ENCODE measurements at regions not wholly inside any gene's neighbourhood (a gene's known extent, or its start where the extent isn't known, plus 50 kb on each side); places are given as distances from the start of the nearest gene placed in this dataset.
A peak's percentile ranks its signal among the peaks of the same experiment; 100 is the strongest.

DNA sequence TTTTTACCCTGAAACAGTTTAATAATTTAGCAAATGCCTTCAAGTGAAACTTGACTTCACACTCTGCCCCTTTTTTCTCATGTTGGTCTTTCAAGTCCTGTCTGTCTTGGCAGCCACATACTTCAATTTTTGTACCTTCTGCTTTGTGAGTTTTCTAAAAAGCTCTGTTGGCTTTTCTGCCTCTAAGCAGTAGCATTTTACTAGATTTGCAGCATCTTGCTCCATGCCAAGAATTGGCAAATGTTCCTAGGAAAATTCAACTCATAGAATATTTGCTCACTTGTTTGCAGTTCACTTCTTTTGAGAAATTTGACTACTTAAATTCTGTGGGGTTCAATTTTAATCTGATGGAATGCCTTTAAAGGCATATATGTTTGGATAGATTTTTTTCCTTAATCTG lies 59.2 kb downstream of the FAM47A start:
- no peak for DNase-seq

GRCh38 chrX:34063616-34064015 lies 68.5 kb downstream of the FAM47A start:
- no peak for DNase-seq

DNA sequence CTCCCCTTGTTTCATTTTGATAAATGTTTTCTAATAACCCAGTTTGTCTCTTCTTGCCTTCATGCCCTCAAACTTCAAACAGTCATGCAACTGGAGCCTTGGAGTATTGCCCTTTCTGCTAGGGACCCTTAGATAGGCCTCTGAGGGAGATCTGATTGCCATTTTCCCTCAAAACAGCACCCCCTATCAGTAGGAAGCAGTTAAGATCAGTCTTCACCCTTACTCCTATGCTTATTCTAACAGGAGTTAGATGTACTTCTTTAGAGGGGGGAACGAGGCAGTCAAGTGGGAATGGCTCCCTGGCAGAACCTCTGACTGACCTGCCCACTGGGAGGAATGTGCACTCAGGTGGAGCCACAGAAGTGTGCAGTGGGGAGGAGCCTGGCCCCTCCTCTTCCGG lies 74.1 kb downstream of the FAM47A start:
- no peak for DNase-seq

DNA sequence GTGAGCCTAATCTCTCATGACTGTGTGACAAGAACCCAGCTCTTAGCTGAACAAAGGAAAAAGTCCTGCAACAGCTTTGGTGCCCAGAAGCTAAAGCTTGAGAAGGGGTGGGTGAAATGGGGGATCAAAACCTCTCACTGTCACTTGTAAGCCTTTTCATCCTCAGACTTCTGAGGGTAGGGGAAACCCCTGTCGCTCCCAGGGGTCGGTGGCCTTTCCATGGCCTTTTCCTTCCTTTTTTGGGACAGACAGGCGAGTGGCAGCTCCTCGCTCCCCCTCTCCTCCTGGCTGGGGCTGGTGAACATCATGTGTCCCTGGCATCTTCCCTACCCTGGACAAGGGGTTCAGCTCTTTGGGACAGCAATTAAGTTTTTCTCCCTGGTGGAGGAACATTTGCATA lies 78.2 kb downstream of the FAM47A start:
- peak; percentile 3 for DNase-seq

Measured in retina (tissue), 1 donor.